KOPT-K1 (cell line): ENCODE measurements at regions not wholly inside any gene's neighbourhood (a gene's known extent, or its start where the extent isn't known, plus 50 kb on each side); places are given as distances from the start of the nearest gene placed in this dataset.
"Not testable (repeated sequence)": the region's sequence is repeated elsewhere in the genome, so short reads cannot be mapped to it uniquely, and the experiment has no call there.

ENCODE experiments used
- H3K27ac ChIP-seq: fragments of 200-600 bp; sonication (generic); 2 replicates; pipeline ENCODE4 v1.5.1; 2016; ENCODE audit warnings: antibody characterized with exemption, mild to moderate bottlenecking, low read depth, low read length; ENCODE audit not compliant: poor library complexity, severe bottlenecking
- H3K36me3 ChIP-seq: fragments of 200-600 bp; sonication (generic); 2 replicates; pipeline ENCODE4 v1.5.1; 2017; ENCODE audit warnings: antibody characterized with exemption, mild to moderate bottlenecking, low read length, moderate library complexity; ENCODE audit not compliant: insufficient read depth
- H3K9me3 ChIP-seq: fragments of 200-600 bp; sonication (generic); 2 replicates; pipeline ENCODE4 v1.5.1; 2017; ENCODE audit warnings: antibody characterized with exemption, low read length, mild to moderate bottlenecking; ENCODE audit not compliant: insufficient read depth, poor library complexity, severe bottlenecking

- H3K9me3 ChIP-seq, result peaks cover 31% of the 10 kb centered on the region
- not testable (repeated sequence) for H3K27ac ChIP-seq, H3K36me3 ChIP-seq
Observed at GRCh38 chr11:54797906-54798305, 91.3 kb downstream of the OR4A5 start.

GRCh38 chr11:54832676-54833075 lies 126.0 kb downstream of the OR4A5 start:
- no peak overlapping the region for H3K27ac ChIP-seq
- no peaks in the 10 kb centered on the region for H3K36me3 ChIP-seq
- peaks cover 67% of the 10 kb centered on the region for H3K9me3 ChIP-seq

GRCh38 chr11:54855047-54855446 lies 148.4 kb downstream of the OR4A5 start:
- H3K9me3 ChIP-seq, result peaks cover 24% of the 10 kb centered on the region
- H3K27ac ChIP-seq, H3K36me3 ChIP-seq: not testable (repeated sequence)
